ENCODE measurements at regions not wholly inside any gene's neighbourhood (a gene's known extent, or its start where the extent isn't known, plus 50 kb on each side); places are given as distances from the start of the nearest gene placed in this dataset.

GRCh38 chr3:97417-98258, 98.9 kb upstream of the CHL1 start:
- TF ChIP-seq CTCF (IDR thresholded peaks at IDR 0.05; ENCODE audit: borderline replicate concordance, control extremely low read depth, extremely low read depth, insufficient read depth, missing control alignments), result no peak
- no peak for DNase-seq (ENCODE audit: low spot score)
- in situ Hi-C loops (cut with MboI; ENCODE audit: low sequenced_read_pairs, unreplicated experiment), result no loop called here

DNA sequence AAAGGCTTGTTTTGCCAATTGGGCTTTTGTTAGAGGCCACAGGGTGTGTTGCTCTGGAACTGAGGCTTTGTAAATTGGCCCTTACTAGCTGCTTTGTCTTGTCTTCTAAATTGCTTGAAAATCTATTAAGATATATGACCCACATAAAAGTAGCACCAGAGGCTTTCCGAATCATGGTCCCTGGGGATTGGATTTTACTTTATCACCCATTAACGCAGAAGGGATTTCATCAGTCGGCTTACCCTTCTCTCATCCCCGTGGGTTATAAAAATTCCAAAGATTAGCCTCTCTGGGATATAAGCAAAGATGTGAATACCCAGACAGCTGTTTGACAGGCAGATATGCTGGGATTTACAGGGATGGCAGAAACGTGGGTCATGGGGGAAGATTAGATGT, 98.3 kb upstream of the CHL1 start:
- no peak for TF ChIP-seq CTCF (IDR thresholded peaks at IDR 0.05; ENCODE audit: borderline replicate concordance, control extremely low read depth, extremely low read depth, insufficient read depth, missing control alignments)
- in situ Hi-C loops (cut with MboI; ENCODE audit: low sequenced_read_pairs, unreplicated experiment), result no loop called here
- DNase-seq (ENCODE audit: low spot score), result no peak

GRCh38 chr3:99506-99905, 97.1 kb upstream of the CHL1 start:
- TF ChIP-seq CTCF (IDR thresholded peaks at IDR 0.05; ENCODE audit: borderline replicate concordance, control extremely low read depth, extremely low read depth, insufficient read depth, missing control alignments), result no peak
- in situ Hi-C loops (cut with MboI; ENCODE audit: low sequenced_read_pairs, unreplicated experiment), result no loop called here
- no peak for DNase-seq (ENCODE audit: low spot score)

DNA sequence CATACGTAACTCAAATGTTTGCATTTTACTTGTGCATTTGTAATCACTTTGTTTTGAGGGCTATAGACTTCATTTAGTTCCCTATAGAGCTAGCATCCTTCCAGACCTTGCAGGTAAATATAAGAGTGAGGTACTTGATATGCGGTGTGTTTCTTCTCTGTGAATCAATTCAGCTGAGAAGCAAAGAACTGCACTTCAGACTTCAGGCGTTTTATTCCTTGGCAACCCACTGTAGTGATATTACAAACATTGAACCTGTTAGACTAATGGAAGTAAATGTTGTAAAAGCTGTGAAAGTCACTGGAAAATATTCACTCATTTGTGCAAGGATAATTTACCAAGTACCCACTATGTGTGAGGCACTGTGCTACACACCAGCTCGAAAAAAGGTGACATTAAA, 94.1 kb upstream of the CHL1 start:
- TF ChIP-seq CTCF (IDR thresholded peaks at IDR 0.05; ENCODE audit: borderline replicate concordance, control extremely low read depth, extremely low read depth, insufficient read depth, missing control alignments), result no peak
- no peak for DNase-seq (ENCODE audit: low spot score)
- in situ Hi-C loops (cut with MboI; ENCODE audit: low sequenced_read_pairs, unreplicated experiment), result no loop called here

GRCh38 chr3:103991-104390, 92.6 kb upstream of the CHL1 start:
- DNase-seq (ENCODE audit: low spot score), result no peak
- in situ Hi-C loops (cut with MboI; ENCODE audit: low sequenced_read_pairs, unreplicated experiment), result no loop called here
- no peak for TF ChIP-seq CTCF (IDR thresholded peaks at IDR 0.05; ENCODE audit: borderline replicate concordance, control extremely low read depth, extremely low read depth, insufficient read depth, missing control alignments)

- in situ Hi-C loops (cut with MboI; ENCODE audit: low sequenced_read_pairs, unreplicated experiment), result no loop called here
- no peak for DNase-seq (ENCODE audit: low spot score)
- TF ChIP-seq CTCF (IDR thresholded peaks at IDR 0.05; ENCODE audit: borderline replicate concordance, control extremely low read depth, extremely low read depth, insufficient read depth, missing control alignments), result no peak
Measured at GRCh38 chr3:105585-105984, 91.0 kb upstream of the CHL1 start.

Measured in GM13976 (cell line).